ENCODE measurements at regions not wholly inside any gene's neighbourhood (a gene's known extent, or its start where the extent isn't known, plus 50 kb on each side); places are given as distances from the start of the nearest gene placed in this dataset.

GRCh38 chrX:26347171-26347570 lies 131.2 kb downstream of the MAGEB5 start:
- H3K27ac ChIP-seq: no peak overlapping the region
- TF ChIP-seq ZFX (IDR thresholded peaks at IDR 0.05; ENCODE audit: borderline replicate concordance) (no peak), CTCF (IDR thresholded peaks at IDR 0.05) (no peak)

- no peak for TF ChIP-seq ZFX (IDR thresholded peaks at IDR 0.05; ENCODE audit: borderline replicate concordance)
- TF ChIP-seq CTCF (IDR thresholded peaks at IDR 0.05): no peak
These were observed 118.3 kb downstream of the MAGEB5 start for GRCh38 chrX:26334232-26334631.

GRCh38 chrX:26328608-26329319 lies 112.8 kb downstream of the MAGEB5 start:
- TF ChIP-seq CTCF (IDR thresholded peaks at IDR 0.05): no peak
- TF ChIP-seq ZFX (IDR thresholded peaks at IDR 0.05; ENCODE audit: borderline replicate concordance): no peak
- H3K27ac ChIP-seq: no peak overlapping the region

More at GRCh38 chrX:26334232-26334631, 118.3 kb downstream of the MAGEB5 start:
- H3K27ac ChIP-seq: no peak overlapping the region

- no peak overlapping the region for H3K27ac ChIP-seq
- TF ChIP-seq ZFX (IDR thresholded peaks at IDR 0.05; ENCODE audit: borderline replicate concordance) (no peak), CTCF (IDR thresholded peaks at IDR 0.05) (no peak)
These were observed 93.3 kb downstream of the MAGEB5 start for GRCh38 chrX:26309262-26309661.

- no peak overlapping the region for H3K27ac ChIP-seq
- no peak for TF ChIP-seq CTCF (IDR thresholded peaks at IDR 0.05)
- no peak for TF ChIP-seq ZFX (IDR thresholded peaks at IDR 0.05; ENCODE audit: borderline replicate concordance)
These were observed 79.5 kb downstream of the MAGEB5 start for GRCh38 chrX:26295425-26295824.

- H3K27ac ChIP-seq: no peak overlapping the region
- TF ChIP-seq ZFX (IDR thresholded peaks at IDR 0.05; ENCODE audit: borderline replicate concordance) (no peak), CTCF (IDR thresholded peaks at IDR 0.05) (no peak)
These were observed 70.9 kb downstream of the MAGEB5 start for GRCh38 chrX:26286836-26287235.
